ENCODE measurements at regions not wholly inside any gene's neighbourhood (a gene's known extent, or its start where the extent isn't known, plus 50 kb on each side); places are given as distances from the start of the nearest gene placed in this dataset.

- Histone ChIP-seq H3K27me3 (ENCODE audit: insufficient read depth, low read length) (no peaks in the 10 kb centered on the region; the same call in 1 of the 2 replicates), H3K79me2 (ENCODE audit: insufficient read depth, low read length) (no peaks in the 10 kb centered on the region), H3K4me1 (ENCODE audit: insufficient read depth, low read length, severe bottlenecking) (no peaks in the 10 kb centered on the region), H3K9me3 (ENCODE audit: low read length) (no peaks in the 10 kb centered on the region), H3K36me3 (ENCODE audit: insufficient read depth, low read length) (no peaks in the 10 kb centered on the region), H3K4me3 (ENCODE audit: low read depth, low read length, poor library complexity, severe bottlenecking) (no peak overlapping the region), H4K20me1 (ENCODE audit: insufficient read depth, low read length) (no peaks in the 10 kb centered on the region), H3K9me2 (ENCODE audit: low read depth, low read length) (no peaks in the 10 kb centered on the region), H3K9ac (ENCODE audit: low read length) (no peak overlapping the region), H3F3A (ENCODE audit: insufficient read depth, low read length) (no peaks in the 10 kb centered on the region), H3K4me2 (ENCODE audit: low read length) (no peak overlapping the region), H2AFZ (ENCODE audit: low read length) (no peak overlapping the region), H3K27ac (ENCODE audit: low read depth, low read length, poor library complexity, severe bottlenecking) (no peak overlapping the region)
- no peak for TF ChIP-seq EZH2 (IDR thresholded peaks at IDR 0.05; ENCODE audit: borderline replicate concordance, low read length)
These were observed 425.2 kb downstream of the OCA2 start for GRCh38 chr15:27673766-27674445.

- Histone ChIP-seq H3K36me3 (ENCODE audit: insufficient read depth, low read length) (no peaks in the 10 kb centered on the region), H3F3A (ENCODE audit: insufficient read depth, low read length) (no peaks in the 10 kb centered on the region), H4K20me1 (ENCODE audit: insufficient read depth, low read length) (no peaks in the 10 kb centered on the region), H3K9ac (ENCODE audit: low read length) (no peak overlapping the region), H3K4me3 (ENCODE audit: low read depth, low read length, poor library complexity, severe bottlenecking) (no peak overlapping the region), H3K4me2 (ENCODE audit: low read length) (no peak overlapping the region), H3K9me2 (ENCODE audit: low read depth, low read length) (no peaks in the 10 kb centered on the region), H3K9me3 (ENCODE audit: low read length) (no peaks in the 10 kb centered on the region), H3K27me3 (ENCODE audit: insufficient read depth, low read length) (no peaks in the 10 kb centered on the region; the same call in 1 of the 2 replicates), H2AFZ (ENCODE audit: low read length) (no peak overlapping the region), H3K27ac (ENCODE audit: low read depth, low read length, poor library complexity, severe bottlenecking) (no peak overlapping the region), H3K79me2 (ENCODE audit: insufficient read depth, low read length) (no peaks in the 10 kb centered on the region), H3K4me1 (ENCODE audit: insufficient read depth, low read length, severe bottlenecking) (no peaks in the 10 kb centered on the region)
- TF ChIP-seq CTCF (IDR thresholded peaks at IDR 0.05; ENCODE audit: low read length) (no peak), EZH2 (IDR thresholded peaks at IDR 0.05; ENCODE audit: borderline replicate concordance, low read length) (no peak)
These were observed 426.6 kb downstream of the OCA2 start for GRCh38 chr15:27672537-27672936.

- Histone ChIP-seq H2AFZ (ENCODE audit: low read length) (no peak overlapping the region), H3K9me2 (ENCODE audit: low read depth, low read length) (no peaks in the 10 kb centered on the region), H3K27me3 (ENCODE audit: insufficient read depth, low read length) (no peaks in the 10 kb centered on the region; the same call in 1 of the 2 replicates), H3K79me2 (ENCODE audit: insufficient read depth, low read length) (no peaks in the 10 kb centered on the region), H3K36me3 (ENCODE audit: insufficient read depth, low read length) (no peaks in the 10 kb centered on the region), H3K9ac (ENCODE audit: low read length) (no peak overlapping the region), H4K20me1 (ENCODE audit: insufficient read depth, low read length) (no peaks in the 10 kb centered on the region), H3K4me1 (ENCODE audit: insufficient read depth, low read length, severe bottlenecking) (no peaks in the 10 kb centered on the region), H3F3A (ENCODE audit: insufficient read depth, low read length) (no peaks in the 10 kb centered on the region), H3K4me2 (ENCODE audit: low read length) (no peak overlapping the region), H3K4me3 (ENCODE audit: low read depth, low read length, poor library complexity, severe bottlenecking) (no peak overlapping the region), H3K27ac (ENCODE audit: low read depth, low read length, poor library complexity, severe bottlenecking) (no peak overlapping the region), H3K9me3 (ENCODE audit: low read length) (no peaks in the 10 kb centered on the region)
- TF ChIP-seq EZH2 (IDR thresholded peaks at IDR 0.05; ENCODE audit: borderline replicate concordance, low read length) (no peak), CTCF (IDR thresholded peaks at IDR 0.05; ENCODE audit: low read length) (no peak)
These were observed 427.2 kb downstream of the OCA2 start for GRCh38 chr15:27671819-27672437.
